ENCODE measurements at regions not wholly inside any gene's neighbourhood (a gene's known extent, or its start where the extent isn't known, plus 50 kb on each side); places are given as distances from the start of the nearest gene placed in this dataset.

- ATAC-seq (ENCODE audit: low FRiP score in 2 of 2) (no peak), DNase-seq (no peak)
- TF ChIP-seq POLR2A (IDR thresholded peaks at IDR 0.05) (no peak), CTCF (IDR thresholded peaks at IDR 0.05) (no peak), EP300 (IDR thresholded peaks at IDR 0.05) (no peak), POLR2AphosphoS5 (IDR thresholded peaks at IDR 0.05) (no peak)
- H3K27ac ChIP-seq: no peak overlapping the region
- H3K4me3 ChIP-seq: no peak overlapping the region
- H3K36me3 ChIP-seq: no peaks in the 10 kb centered on the region
- peaks cover 0 to 4% (median 0%) of the 10 kb centered on the region in 4 donors for H3K9me3 ChIP-seq
- no peaks in the 10 kb centered on the region for H3K27me3 ChIP-seq
- H3K4me1 ChIP-seq: no peaks in the 10 kb centered on the region
- WGBS, 2 donors: 75 to 76% methylated on average over 3 to 4 of the region's 4 CpGs
Measured at GRCh38 chr11:91446267-91446666, 778.4 kb upstream of the FAT3 start.

- no peak for ATAC-seq (ENCODE audit: low FRiP score in 2 of 2)
- Histone ChIP-seq H3K27me3 (no peaks in the 10 kb centered on the region), H3K9me3 (no peaks in the 10 kb centered on the region), H3K4me3 (no peak overlapping the region), H3K4me1 (no peaks in the 10 kb centered on the region), H3K27ac (no peak overlapping the region), H3K36me3 (no peaks in the 10 kb centered on the region)
- TF ChIP-seq POLR2A (IDR thresholded peaks at IDR 0.05) (no peak), POLR2AphosphoS5 (IDR thresholded peaks at IDR 0.05) (no peak), CTCF (IDR thresholded peaks at IDR 0.05) (no peak), EP300 (IDR thresholded peaks at IDR 0.05) (no peak)
- WGBS, 2 donors: 64 to 67% methylated on average over 7 of the region's 7 CpGs
- no peak for DNase-seq
Measured at GRCh38 chr11:91435694-91436395, 788.8 kb upstream of the FAT3 start.

GRCh38 chr11:91433284-91434010 lies 791.2 kb upstream of the FAT3 start:
- no peak for ATAC-seq (ENCODE audit: low FRiP score in 2 of 2)
- no peak overlapping the region for H3K27ac ChIP-seq
- 80 to 87% methylated on average over 8 of the region's 8 CpGs for WGBS, 2 donors
- TF ChIP-seq POLR2A (IDR thresholded peaks at IDR 0.05): no peak
- no peak for TF ChIP-seq POLR2AphosphoS5 (IDR thresholded peaks at IDR 0.05)
- TF ChIP-seq EP300 (IDR thresholded peaks at IDR 0.05): no peak
- TF ChIP-seq CTCF (IDR thresholded peaks at IDR 0.05): no peak
- no peaks in the 10 kb centered on the region for H3K36me3 ChIP-seq
- H3K4me1 ChIP-seq: no peaks in the 10 kb centered on the region
- no peak for DNase-seq
- no peak overlapping the region for H3K4me3 ChIP-seq
- H3K27me3 ChIP-seq: no peaks in the 10 kb centered on the region
- H3K9me3 ChIP-seq: no peaks in the 10 kb centered on the region

GRCh38 chr11:91421641-91422040 lies 803.0 kb upstream of the FAT3 start:
- Histone ChIP-seq H3K9me3 (no peaks in the 10 kb centered on the region), H3K27me3 (no peaks in the 10 kb centered on the region), H3K4me1 (no peaks in the 10 kb centered on the region), H3K27ac (no peak overlapping the region), H3K36me3 (no peaks in the 10 kb centered on the region), H3K4me3 (no peak overlapping the region)
- ATAC-seq (ENCODE audit: low FRiP score in 2 of 2) (no peak), DNase-seq (no peak)
- 58 to 72% methylated on average over 3 of the region's 3 CpGs for WGBS, 2 donors
- TF ChIP-seq POLR2AphosphoS5 (IDR thresholded peaks at IDR 0.05) (no peak), POLR2A (IDR thresholded peaks at IDR 0.05) (no peak), CTCF (IDR thresholded peaks at IDR 0.05) (no peak), EP300 (IDR thresholded peaks at IDR 0.05) (no peak)
